Lung (tissue), 11 donors: ENCODE measurements at regions not wholly inside any gene's neighbourhood (a gene's known extent, or its start where the extent isn't known, plus 50 kb on each side); places are given as distances from the start of the nearest gene placed in this dataset.

ENCODE experiments used
- ATAC-seq: fragments of 200-7000 bp; cut with Tn5 transposase; one replicate; pipeline ENCODE4 v1.9.1; 2020; ENCODE audit warnings: moderate number of reproducible peaks; ENCODE audit not compliant: insufficient read depth, low FRiP score
- DNase-seq, 3 donors: peaks; one replicate each; pipeline ENCODE4 v3.0.0-alpha.2; 2013 to 2017
- H3K27ac ChIP-seq, 2 donors: one replicate each; pipeline ENCODE4 v1.5.1; 2013; ENCODE audit warnings: mild to moderate bottlenecking in 2 of 2, moderate library complexity in 2 of 2, control low read depth in 1 of 2, inconsistent platforms in 1 of 2, low read depth in 1 of 2, low read length in 1 of 2
- H3K27me3 ChIP-seq, 3 donors: one replicate each; pipeline ENCODE4 v1.5.1; 2013; ENCODE audit warnings: low read length in 2 of 3; ENCODE audit not compliant: control insufficient read depth in 3 of 3, insufficient read depth in 3 of 3
- H3K36me3 ChIP-seq, 4 donors: one replicate each; pipeline ENCODE4 v1.5.1; 2013; ENCODE audit warnings: low read length in 4 of 4, mild to moderate bottlenecking in 1 of 4, moderate library complexity in 1 of 4; ENCODE audit not compliant: control insufficient read depth in 4 of 4, insufficient read depth in 4 of 4
- H3K4me1 ChIP-seq, 5 donors: one replicate each; pipeline ENCODE4 v1.5.1; 2013; ENCODE audit warnings: low read length in 5 of 5, mild to moderate bottlenecking in 2 of 5, moderate library complexity in 1 of 5; ENCODE audit not compliant: control insufficient read depth in 5 of 5, insufficient read depth in 5 of 5
- H3K4me3 ChIP-seq: one replicate; pipeline ENCODE4 v1.5.1; 2013; ENCODE audit warnings: mild to moderate bottlenecking, control low read depth, moderate library complexity
- H3K9ac ChIP-seq, 2 donors: one replicate each; pipeline ENCODE4 v1.5.1; 2013; ENCODE audit warnings: low read length in 2 of 2, control low read depth in 1 of 2; ENCODE audit not compliant: insufficient read depth in 1 of 2
- H3K9me3 ChIP-seq, 4 donors: one replicate each; pipeline ENCODE4 v1.5.1; 2013; ENCODE audit warnings: low read length in 3 of 4, mild to moderate bottlenecking in 1 of 4, moderate library complexity in 1 of 4; ENCODE audit not compliant: control insufficient read depth in 4 of 4, insufficient read depth in 3 of 4
- CTCF ChIP-seq: IDR thresholded peaks from 2 replicates; pipeline ENCODE4 v1.5.1; 2012; ENCODE audit warnings: mild to moderate bottlenecking; ENCODE audit errors: control extremely low read depth, extremely low read depth
- WGBS, 2 donors: extraction: QIAGEN DNeasy Blood & Tissue Kit; methylation state at CpG; one replicate each; pipeline ENCODE4 v1.1.7; 2013; 5-methylcytosine and 5-hydroxymethylcytosine counted together
- donor health status: control.
- donor health status: control.
- donor health status: Bipolar disorder and iron deficiency.
- donor health status: healthy.
- donor health status: DM: yes; HTN: yes; CAD: no.

- no peaks in the 10 kb centered on the region for H3K4me1 ChIP-seq
- H3K27me3 ChIP-seq: no peaks in the 10 kb centered on the region
- no peak for TF ChIP-seq CTCF
- H3K9me3 ChIP-seq: peaks cover 0 to 14% (median 2%) of the 10 kb centered on the region in 4 donors
- no peaks in the 10 kb centered on the region for H3K36me3 ChIP-seq
- ATAC-seq (no peak), DNase-seq (no peak)
- no peak overlapping the region for H3K27ac ChIP-seq
- H3K9ac ChIP-seq: no peak overlapping the region
- 81% methylated on average over 2 of the region's 2 CpGs for WGBS, 2 donors
- H3K4me3 ChIP-seq: no peak overlapping the region
Observed at GRCh38 chr7:46725136-46725535, 804.1 kb upstream of the IGFBP3 start.

GRCh38 chr7:46723742-46724141, 802.7 kb upstream of the IGFBP3 start:
- Histone ChIP-seq H3K9ac (no peak overlapping the region), H3K27ac (no peak overlapping the region), H3K4me1 (no peaks in the 10 kb centered on the region), H3K9me3 (peaks cover 0 to 14% (median 2%) of the 10 kb centered on the region in 4 donors), H3K4me3 (no peak overlapping the region), H3K27me3 (no peaks in the 10 kb centered on the region), H3K36me3 (no peaks in the 10 kb centered on the region)
- TF ChIP-seq CTCF: no peak
- 87 to 93% methylated on average over 4 of the region's 4 CpGs for WGBS, 2 donors
- DNase-seq: no peak
- ATAC-seq: no peak

- peaks cover 0 to 14% (median 2%) of the 10 kb centered on the region in 4 donors for H3K9me3 ChIP-seq
- TF ChIP-seq CTCF: no peak
- DNase-seq (no peak), ATAC-seq (no peak)
- H3K4me3 ChIP-seq: no peak overlapping the region
- no peak overlapping the region for H3K9ac ChIP-seq
- H3K4me1 ChIP-seq: no peaks in the 10 kb centered on the region
- no peaks in the 10 kb centered on the region for H3K36me3 ChIP-seq
- no peaks in the 10 kb centered on the region for H3K27me3 ChIP-seq
- H3K27ac ChIP-seq: no peak overlapping the region
- 79% methylated on average over 7 of the region's 7 CpGs for WGBS, 2 donors
Observed at GRCh38 chr7:46723003-46723402, 801.9 kb upstream of the IGFBP3 start.

GRCh38 chr7:46720761-46721160, 799.7 kb upstream of the IGFBP3 start:
- DNase-seq (no peak), ATAC-seq (no peak)
- Histone ChIP-seq H3K4me1 (peaks cover 0 to 3% (median 0%) of the 10 kb centered on the region in 5 donors), H3K9ac (no peak overlapping the region), H3K4me3 (no peak overlapping the region), H3K27me3 (no peaks in the 10 kb centered on the region), H3K27ac (no peak overlapping the region), H3K9me3 (peaks cover 0 to 14% (median under 1%) of the 10 kb centered on the region in 4 donors), H3K36me3 (no peaks in the 10 kb centered on the region)
- TF ChIP-seq CTCF: no peak
- 70 to 77% methylated on average over 2 of the region's 2 CpGs for WGBS, 2 donors
